GM23248 (cell line): ENCODE measurements at regions not wholly inside any gene's neighbourhood (a gene's known extent, or its start where the extent isn't known, plus 50 kb on each side); places are given as distances from the start of the nearest gene placed in this dataset.

ENCODE experiments used
- EZH2 ChIP-seq: fragments of 200-600 bp; sonication (generic); IDR thresholded peaks from 2 replicates; pipeline ENCODE4 v1.6.1; 2018; ENCODE audit warnings: antibody characterized with exemption, mild to moderate bottlenecking; ENCODE audit not compliant: insufficient read depth, poor library complexity, severe bottlenecking
- EZH2phosphoT487 ChIP-seq: fragments of 200-600 bp; sonication (generic); IDR thresholded peaks from 2 replicates; pipeline ENCODE4 v1.6.1; 2018; ENCODE audit warnings: antibody characterized with exemption, moderate library complexity, mild to moderate bottlenecking, low read depth; ENCODE audit not compliant: insufficient read depth

DNA sequence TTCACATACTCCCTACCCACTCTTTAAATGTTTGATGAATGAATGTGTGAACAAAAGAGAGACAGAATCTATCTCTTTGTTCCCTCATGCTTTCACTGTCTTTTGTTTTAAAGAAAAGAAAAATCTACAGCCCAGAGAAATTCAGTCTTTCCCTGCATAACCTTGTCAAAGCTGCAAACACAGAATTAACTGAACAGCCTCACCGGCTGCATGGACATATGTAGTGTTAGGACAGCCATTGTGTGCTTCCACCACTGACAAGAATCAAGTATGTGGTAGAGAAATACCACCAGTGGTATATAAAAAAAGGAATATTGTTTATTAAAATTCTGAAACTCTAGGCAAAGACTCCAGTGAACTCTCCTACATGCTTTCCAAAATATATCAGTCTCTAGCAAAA lies 348.4 kb upstream of the NBEA start:
- TF ChIP-seq EZH2: no peak
- no peak for TF ChIP-seq EZH2phosphoT487
